GM23338 (cell line): ENCODE measurements at regions not wholly inside any gene's neighbourhood (a gene's known extent, or its start where the extent isn't known, plus 50 kb on each side); places are given as distances from the start of the nearest gene placed in this dataset.

Source experiments
- CTCF ChIP-seq, 2 experiments: fragments of 200-600 bp in 1 of 2; sonication (generic) in 1 of 2; conservative IDR thresholded peaks; 2 replicates each; pipeline versions ENCODE4 v1.5.1 to v1.6.1; 2016 to 2017; ENCODE audit warnings: antibody characterized with exemption in 2 of 2, low read depth in 2 of 2, mild to moderate bottlenecking in 2 of 2, moderate library complexity in 1 of 2
- EZH2 ChIP-seq: fragments of 200-600 bp; sonication (generic); IDR thresholded peaks from one replicate; pipeline ENCODE4 v1.8.0; 2017; ENCODE audit warnings: antibody characterized with exemption, mild to moderate bottlenecking, low read depth; ENCODE audit not compliant: unreplicated experiment
- ZNF114 ChIP-seq: fragments of 250-450 bp; sonication (Bioruptor Pico); IDR thresholded peaks from 2 replicates; pipeline ENCODE4 v1.5.0; 2020; ENCODE audit warnings: mild to moderate bottlenecking, moderate library complexity

- no peak for TF ChIP-seq EZH2
- TF ChIP-seq CTCF (conservative IDR thresholded peaks at IDR 0.05; ENCODE audit: low read depth in 2 of 2): no peak
- no peak for TF ChIP-seq ZNF114
Observed at GRCh38 chr9:26210338-26210851, 532.2 kb upstream of the TUSC1 start.
